ENCODE measurements at regions not wholly inside any gene's neighbourhood (a gene's known extent, or its start where the extent isn't known, plus 50 kb on each side); places are given as distances from the start of the nearest gene placed in this dataset.

- TF ChIP-seq POLR2A (IDR thresholded peaks at IDR 0.05; ENCODE audit: low read depth, low read length) (no peak), TAF1 (IDR thresholded peaks at IDR 0.05; ENCODE audit: borderline replicate concordance, low read depth, low read length) (no peak), POLR2AphosphoS5 (IDR thresholded peaks at IDR 0.05; ENCODE audit: low read depth, low read length) (no peak)
These were observed 234.6 kb downstream of the SLITRK6 start for GRCh38 chr13:85564598-85564997.
